WTC11 (cell line): ENCODE measurements at regions not wholly inside any gene's neighbourhood (a gene's known extent, or its start where the extent isn't known, plus 50 kb on each side); places are given as distances from the start of the nearest gene placed in this dataset.

ENCODE experiments used
- ATAC-seq: fragments of 200-7000 bp; cut with Tn5 transposase; 2 replicates; pipeline ENCODE4 v1.10.0; 2021; ENCODE audit warnings: mild to moderate bottlenecking, moderate library complexity
- CTCF ChIA-PET: fragments of 300-600 bp; sonication (Branson Sonifier 250); formaldehyde crosslinking; loops from one replicate; lab custom pipeline; 2021; ENCODE audit warnings: antibody characterized with exemption; lab: Charles Lee
- POLR2A ChIA-PET: fragments of 350-600 bp; sonication (Branson Sonifier 250); formaldehyde crosslinking; loops from one replicate; lab custom pipeline; 2021; ENCODE audit warnings: antibody characterized with exemption; lab: Charles Lee
- DNase-seq: peaks from one replicate; pipeline ENCODE4 v3.0.0; 2021; ENCODE audit warnings: low spot score
- H3K27ac Mint-ChIP-seq: 2 replicates; pipeline ENCODE4 v1.8.0; 2021; ENCODE audit warnings: mixed read lengths
- H3K27me3 Mint-ChIP-seq: 2 replicates; pipeline ENCODE4 v1.8.0; 2021; ENCODE audit warnings: low read depth, mild to moderate bottlenecking, moderate library complexity, mixed read lengths
- H3K36me3 Mint-ChIP-seq: 2 replicates; pipeline ENCODE4 v1.8.0; 2021; ENCODE audit warnings: mixed read lengths
- H3K4me1 Mint-ChIP-seq: 2 replicates; pipeline ENCODE4 v1.8.0; 2022; ENCODE audit warnings: mixed read lengths
- H3K4me3 Mint-ChIP-seq: 2 replicates; pipeline ENCODE4 v1.8.0; 2021; ENCODE audit warnings: mild to moderate bottlenecking, moderate library complexity, mixed read lengths
- H3K9me3 Mint-ChIP-seq: 2 replicates; pipeline ENCODE4 v1.8.0; 2021; ENCODE audit warnings: mixed read lengths
- ATF3 ChIP-seq: sonication (generic); formaldehyde crosslinking; conservative IDR thresholded peaks from 2 replicates; pipeline ENCODE4 v1.8.1; 2022; ENCODE audit warnings: mild to moderate bottlenecking, missing genetic modification reagents
- CBFB ChIP-seq: sonication (generic); formaldehyde crosslinking; IDR thresholded peaks from 2 replicates; pipeline ENCODE4 v1.8.1; 2022; ENCODE audit warnings: mild to moderate bottlenecking, low read depth, missing genetic modification reagents
- ETV6 ChIP-seq: sonication (generic); formaldehyde crosslinking; IDR thresholded peaks from 2 replicates; pipeline ENCODE4 v1.8.1; 2022; ENCODE audit warnings: mild to moderate bottlenecking, missing genetic modification reagents
- FOXJ3 ChIP-seq: sonication (generic); formaldehyde crosslinking; IDR thresholded peaks from 2 replicates; pipeline ENCODE4 v1.9.0; 2021; ENCODE audit warnings: missing genetic modification reagents, mild to moderate bottlenecking, borderline replicate concordance
- HMGA2 ChIP-seq: fragments of 250-450 bp; sonication (Bioruptor Pico); IDR thresholded peaks from 2 replicates; pipeline ENCODE4 v1.4.0; 2021; ENCODE audit warnings: mild to moderate bottlenecking, moderate library complexity
- JAZF1 ChIP-seq: fragments of 250-450 bp; sonication (Bioruptor Pico); IDR thresholded peaks from 2 replicates; pipeline ENCODE4 v1.9.0; 2021; ENCODE audit warnings: moderate library complexity, mild to moderate bottlenecking, inconsistent platforms
- RELA ChIP-seq: sonication (generic); formaldehyde crosslinking; IDR thresholded peaks from 2 replicates; pipeline ENCODE4 v1.8.1; 2022; ENCODE audit warnings: missing genetic modification reagents, mild to moderate bottlenecking, borderline replicate concordance
- RORB ChIP-seq: fragments of 250-450 bp; sonication (Bioruptor Pico); IDR thresholded peaks from 2 replicates; pipeline ENCODE4 v1.9.0; 2021; ENCODE audit warnings: mild to moderate bottlenecking
- SOX15 ChIP-seq: fragments of 250-450 bp; sonication (Bioruptor Pico); IDR thresholded peaks from 2 replicates; pipeline ENCODE4 v1.9.0; 2021; ENCODE audit warnings: mild to moderate bottlenecking
- SP1 ChIP-seq: sonication (generic); formaldehyde crosslinking; conservative IDR thresholded peaks from 2 replicates; pipeline ENCODE4 v1.8.1; 2022; ENCODE audit warnings: missing genetic modification reagents
- ZBTB21 ChIP-seq: sonication (generic); formaldehyde crosslinking; IDR thresholded peaks from 2 replicates; pipeline ENCODE4 v1.8.1; 2023; ENCODE audit warnings: mild to moderate bottlenecking, missing genetic modification reagents, borderline replicate concordance
- ZNF219 ChIP-seq: sonication (generic); formaldehyde crosslinking; IDR thresholded peaks from 2 replicates; pipeline ENCODE4 v1.8.0; 2023; ENCODE audit warnings: missing genetic modification reagents, mild to moderate bottlenecking, borderline replicate concordance
- ZNF232 ChIP-seq: sonication (generic); formaldehyde crosslinking; IDR thresholded peaks from 2 replicates; pipeline ENCODE4 v1.8.0; 2022; ENCODE audit warnings: mild to moderate bottlenecking, missing genetic modification reagents
- ZNF317 ChIP-seq: sonication (generic); formaldehyde crosslinking; IDR thresholded peaks from 2 replicates; pipeline ENCODE4 v1.8.1; 2023; ENCODE audit warnings: low read depth, mild to moderate bottlenecking, moderate library complexity, missing genetic modification reagents, borderline replicate concordance
- ZNF423 ChIP-seq: fragments of 250-450 bp; sonication (Bioruptor Pico); IDR thresholded peaks from 2 replicates; pipeline ENCODE4 v2.1.2; 2022; ENCODE audit warnings: mild to moderate bottlenecking, moderate library complexity
- ZNF425 ChIP-seq: fragments of 250-450 bp; sonication (Bioruptor Pico); conservative IDR thresholded peaks from 2 replicates; pipeline ENCODE4 v1.9.0; 2021; ENCODE audit warnings: mild to moderate bottlenecking
- TF ChIP-seq, protein P1 (sequence below): sonication (generic); formaldehyde crosslinking; IDR thresholded peaks from 2 replicates; pipeline ENCODE4 v1.8.1; 2023; ENCODE audit warnings: mild to moderate bottlenecking, missing genetic modification reagents
- TF ChIP-seq, protein P2 (sequence below): fragments of 200-600 bp; IDR thresholded peaks from 2 replicates; pipeline ENCODE4 v1.8.0; 2022; ENCODE audit warnings: antibody characterized with exemption
- TF ChIP-seq, protein P3 (sequence below): fragments of 250-450 bp; sonication (Bioruptor Pico); IDR thresholded peaks from 2 replicates; pipeline ENCODE4 v2.1.2; 2022; ENCODE audit warnings: mild to moderate bottlenecking, moderate library complexity
- TF ChIP-seq, protein P4 (sequence below): sonication (generic); formaldehyde crosslinking; IDR thresholded peaks from 2 replicates; pipeline ENCODE4 v1.8.1; 2023; ENCODE audit warnings: mild to moderate bottlenecking, missing genetic modification reagents, moderate library complexity
- TF ChIP-seq, protein P5 (sequence below): sonication (generic); formaldehyde crosslinking; IDR thresholded peaks from 2 replicates; pipeline ENCODE4 v1.8.1; 2022; ENCODE audit warnings: missing genetic modification reagents, borderline replicate concordance
- TF ChIP-seq, protein P6 (sequence below): sonication (generic); formaldehyde crosslinking; IDR thresholded peaks from 2 replicates; pipeline ENCODE4 v1.8.0; 2022; ENCODE audit warnings: mild to moderate bottlenecking, missing genetic modification reagents

DNA sequence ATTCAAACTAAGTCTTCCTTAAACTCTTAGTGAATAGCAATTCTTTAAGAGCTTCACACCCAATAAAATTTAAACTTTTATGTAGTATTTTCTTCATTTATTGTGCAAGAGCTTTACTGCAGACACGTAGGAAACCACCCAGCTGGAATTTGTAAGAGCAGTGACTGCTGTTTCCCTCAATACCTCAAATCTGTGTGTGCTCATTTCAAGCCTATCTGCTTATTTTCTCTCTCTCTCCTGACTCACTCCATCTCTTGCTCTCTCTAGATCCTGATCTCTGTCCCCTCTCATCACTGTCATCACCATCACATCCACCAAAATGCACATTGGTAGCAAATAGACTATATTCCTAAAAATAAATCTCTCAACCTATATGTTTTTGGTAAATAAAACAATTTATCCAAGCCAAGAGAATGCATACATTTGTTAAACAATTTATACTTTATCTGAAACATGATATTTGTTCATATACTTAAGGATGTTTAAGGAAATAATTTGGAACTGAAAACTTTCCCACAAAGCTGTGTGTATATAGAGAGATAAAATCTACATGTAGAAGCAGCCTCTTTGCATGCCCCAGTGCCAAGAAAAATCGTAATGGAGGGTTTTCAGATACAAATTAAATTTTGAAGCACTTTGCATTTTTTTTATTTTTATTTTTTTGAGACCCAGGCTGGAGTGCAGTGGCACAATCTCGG, 273.0 kb downstream of the TFAP2A start:
- no peak for ATAC-seq
- no peak overlapping the region for H3K27ac Mint-ChIP-seq
- H3K9me3 Mint-ChIP-seq: peaks cover 13% of the 10 kb centered on the region
- H3K4me1 Mint-ChIP-seq: peaks cover 25% of the 10 kb centered on the region
- POLR2A ChIA-PET: no interaction called here
- TF ChIP-seq, protein P1, sequence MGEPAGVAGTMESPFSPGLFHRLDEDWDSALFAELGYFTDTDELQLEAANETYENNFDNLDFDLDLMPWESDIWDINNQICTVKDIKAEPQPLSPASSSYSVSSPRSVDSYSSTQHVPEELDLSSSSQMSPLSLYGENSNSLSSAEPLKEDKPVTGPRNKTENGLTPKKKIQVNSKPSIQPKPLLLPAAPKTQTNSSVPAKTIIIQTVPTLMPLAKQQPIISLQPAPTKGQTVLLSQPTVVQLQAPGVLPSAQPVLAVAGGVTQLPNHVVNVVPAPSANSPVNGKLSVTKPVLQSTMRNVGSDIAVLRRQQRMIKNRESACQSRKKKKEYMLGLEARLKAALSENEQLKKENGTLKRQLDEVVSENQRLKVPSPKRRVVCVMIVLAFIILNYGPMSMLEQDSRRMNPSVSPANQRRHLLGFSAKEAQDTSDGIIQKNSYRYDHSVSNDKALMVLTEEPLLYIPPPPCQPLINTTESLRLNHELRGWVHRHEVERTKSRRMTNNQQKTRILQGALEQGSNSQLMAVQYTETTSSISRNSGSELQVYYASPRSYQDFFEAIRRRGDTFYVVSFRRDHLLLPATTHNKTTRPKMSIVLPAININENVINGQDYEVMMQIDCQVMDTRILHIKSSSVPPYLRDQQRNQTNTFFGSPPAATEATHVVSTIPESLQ: no peak
- TF ChIP-seq, protein P2, sequence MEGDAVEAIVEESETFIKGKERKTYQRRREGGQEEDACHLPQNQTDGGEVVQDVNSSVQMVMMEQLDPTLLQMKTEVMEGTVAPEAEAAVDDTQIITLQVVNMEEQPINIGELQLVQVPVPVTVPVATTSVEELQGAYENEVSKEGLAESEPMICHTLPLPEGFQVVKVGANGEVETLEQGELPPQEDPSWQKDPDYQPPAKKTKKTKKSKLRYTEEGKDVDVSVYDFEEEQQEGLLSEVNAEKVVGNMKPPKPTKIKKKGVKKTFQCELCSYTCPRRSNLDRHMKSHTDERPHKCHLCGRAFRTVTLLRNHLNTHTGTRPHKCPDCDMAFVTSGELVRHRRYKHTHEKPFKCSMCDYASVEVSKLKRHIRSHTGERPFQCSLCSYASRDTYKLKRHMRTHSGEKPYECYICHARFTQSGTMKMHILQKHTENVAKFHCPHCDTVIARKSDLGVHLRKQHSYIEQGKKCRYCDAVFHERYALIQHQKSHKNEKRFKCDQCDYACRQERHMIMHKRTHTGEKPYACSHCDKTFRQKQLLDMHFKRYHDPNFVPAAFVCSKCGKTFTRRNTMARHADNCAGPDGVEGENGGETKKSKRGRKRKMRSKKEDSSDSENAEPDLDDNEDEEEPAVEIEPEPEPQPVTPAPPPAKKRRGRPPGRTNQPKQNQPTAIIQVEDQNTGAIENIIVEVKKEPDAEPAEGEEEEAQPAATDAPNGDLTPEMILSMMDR: no peak
- TF ChIP-seq, protein P3, sequence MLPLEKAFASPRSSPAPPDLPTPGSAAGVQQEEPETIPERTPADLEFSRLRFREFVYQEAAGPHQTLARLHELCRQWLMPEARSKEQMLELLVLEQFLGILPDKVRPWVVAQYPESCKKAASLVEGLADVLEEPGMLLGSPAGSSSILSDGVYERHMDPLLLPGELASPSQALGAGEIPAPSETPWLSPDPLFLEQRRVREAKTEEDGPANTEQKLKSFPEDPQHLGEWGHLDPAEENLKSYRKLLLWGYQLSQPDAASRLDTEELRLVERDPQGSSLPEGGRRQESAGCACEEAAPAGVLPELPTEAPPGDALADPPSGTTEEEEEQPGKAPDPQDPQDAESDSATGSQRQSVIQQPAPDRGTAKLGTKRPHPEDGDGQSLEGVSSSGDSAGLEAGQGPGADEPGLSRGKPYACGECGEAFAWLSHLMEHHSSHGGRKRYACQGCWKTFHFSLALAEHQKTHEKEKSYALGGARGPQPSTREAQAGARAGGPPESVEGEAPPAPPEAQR (CRISPR knock-in tag): no peak
- TF ChIP-seq SP1 (no peak), ZNF317 (CRISPR knock-in tag) (no peak), ATF3 (no peak), CBFB (CRISPR knock-in tag) (no peak), HMGA2 (CRISPR knock-in tag) (no peak), JAZF1 (no peak), ZNF423 (no peak), ZBTB21 (CRISPR knock-in tag) (no peak), RORB (CRISPR knock-in tag) (no peak), ZNF232 (no peak)
- TF ChIP-seq, protein P4, sequence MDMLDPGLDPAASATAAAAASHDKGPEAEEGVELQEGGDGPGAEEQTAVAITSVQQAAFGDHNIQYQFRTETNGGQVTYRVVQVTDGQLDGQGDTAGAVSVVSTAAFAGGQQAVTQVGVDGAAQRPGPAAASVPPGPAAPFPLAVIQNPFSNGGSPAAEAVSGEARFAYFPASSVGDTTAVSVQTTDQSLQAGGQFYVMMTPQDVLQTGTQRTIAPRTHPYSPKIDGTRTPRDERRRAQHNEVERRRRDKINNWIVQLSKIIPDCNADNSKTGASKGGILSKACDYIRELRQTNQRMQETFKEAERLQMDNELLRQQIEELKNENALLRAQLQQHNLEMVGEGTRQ (CRISPR knock-in tag): no peak
- no peak overlapping the region for H3K4me3 Mint-ChIP-seq
- no peak for DNase-seq
- no peaks in the 10 kb centered on the region for H3K36me3 Mint-ChIP-seq
- CTCF ChIA-PET: no interaction called here
- no peaks in the 10 kb centered on the region for H3K27me3 Mint-ChIP-seq

DNA sequence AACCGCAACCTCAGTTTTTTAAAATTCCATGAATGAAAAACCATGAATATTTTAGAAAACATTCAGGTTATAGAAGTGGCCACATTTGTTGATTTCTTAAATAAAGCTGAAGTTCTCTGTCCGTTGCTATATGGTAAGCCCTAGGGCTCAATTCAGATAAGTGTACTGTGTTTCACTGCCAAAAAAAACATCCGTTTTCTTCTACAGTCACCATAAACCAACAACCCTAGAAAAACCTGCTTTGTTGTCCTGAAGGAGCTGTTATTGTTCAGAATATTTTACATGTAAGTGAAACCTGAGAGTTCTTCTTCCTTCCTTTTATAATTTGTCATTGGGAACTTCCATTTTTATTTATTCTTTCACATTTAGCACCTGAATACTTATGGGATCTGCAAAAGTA, 274.1 kb downstream of the TFAP2A start:
- Mint-ChIP-seq H3K36me3 (no peaks in the 10 kb centered on the region), H3K4me3 (no peak overlapping the region), H3K9me3 (peaks cover 14% of the 10 kb centered on the region), H3K27ac (no peak overlapping the region), H3K4me1 (peaks cover 25% of the 10 kb centered on the region), H3K27me3 (no peaks in the 10 kb centered on the region)
- POLR2A ChIA-PET: no interaction called here
- CTCF ChIA-PET: no interaction called here
- ATAC-seq (no peak), DNase-seq (no peak)
- TF ChIP-seq, protein P2: no peak
- TF ChIP-seq, protein P5, sequence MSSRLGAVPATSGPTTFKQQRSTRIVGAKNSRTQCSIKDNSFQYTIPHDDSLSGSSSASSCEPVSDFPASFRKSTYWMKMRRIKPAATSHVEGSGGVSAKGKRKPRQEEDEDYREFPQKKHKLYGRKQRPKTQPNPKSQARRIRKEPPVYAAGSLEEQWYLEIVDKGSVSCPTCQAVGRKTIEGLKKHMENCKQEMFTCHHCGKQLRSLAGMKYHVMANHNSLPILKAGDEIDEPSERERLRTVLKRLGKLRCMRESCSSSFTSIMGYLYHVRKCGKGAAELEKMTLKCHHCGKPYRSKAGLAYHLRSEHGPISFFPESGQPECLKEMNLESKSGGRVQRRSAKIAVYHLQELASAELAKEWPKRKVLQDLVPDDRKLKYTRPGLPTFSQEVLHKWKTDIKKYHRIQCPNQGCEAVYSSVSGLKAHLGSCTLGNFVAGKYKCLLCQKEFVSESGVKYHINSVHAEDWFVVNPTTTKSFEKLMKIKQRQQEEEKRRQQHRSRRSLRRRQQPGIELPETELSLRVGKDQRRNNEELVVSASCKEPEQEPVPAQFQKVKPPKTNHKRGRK (CRISPR knock-in tag): no peak
- TF ChIP-seq SOX15 (CRISPR knock-in tag) (no peak), ZNF425 (no peak), ETV6 (CRISPR knock-in tag) (no peak), ZNF317 (CRISPR knock-in tag) (no peak), FOXJ3 (CRISPR knock-in tag) (no peak), ZNF219 (CRISPR knock-in tag) (no peak), RELA (CRISPR knock-in tag) (no peak), SP1 (no peak)
- TF ChIP-seq, protein P6, sequence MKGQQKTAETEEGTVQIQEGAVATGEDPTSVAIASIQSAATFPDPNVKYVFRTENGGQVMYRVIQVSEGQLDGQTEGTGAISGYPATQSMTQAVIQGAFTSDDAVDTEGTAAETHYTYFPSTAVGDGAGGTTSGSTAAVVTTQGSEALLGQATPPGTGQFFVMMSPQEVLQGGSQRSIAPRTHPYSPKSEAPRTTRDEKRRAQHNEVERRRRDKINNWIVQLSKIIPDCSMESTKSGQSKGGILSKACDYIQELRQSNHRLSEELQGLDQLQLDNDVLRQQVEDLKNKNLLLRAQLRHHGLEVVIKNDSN (CRISPR knock-in tag): no peak
